ELF-1 (cell line): ENCODE measurements at regions not wholly inside any gene's neighbourhood (a gene's known extent, or its start where the extent isn't known, plus 50 kb on each side); places are given as distances from the start of the nearest gene placed in this dataset.

Source experiments
- DNase-seq: peaks from one replicate; pipeline ENCODE4 v3.0.0-alpha.2; 2016; ENCODE audit warnings: low read depth, low spot score

DNA sequence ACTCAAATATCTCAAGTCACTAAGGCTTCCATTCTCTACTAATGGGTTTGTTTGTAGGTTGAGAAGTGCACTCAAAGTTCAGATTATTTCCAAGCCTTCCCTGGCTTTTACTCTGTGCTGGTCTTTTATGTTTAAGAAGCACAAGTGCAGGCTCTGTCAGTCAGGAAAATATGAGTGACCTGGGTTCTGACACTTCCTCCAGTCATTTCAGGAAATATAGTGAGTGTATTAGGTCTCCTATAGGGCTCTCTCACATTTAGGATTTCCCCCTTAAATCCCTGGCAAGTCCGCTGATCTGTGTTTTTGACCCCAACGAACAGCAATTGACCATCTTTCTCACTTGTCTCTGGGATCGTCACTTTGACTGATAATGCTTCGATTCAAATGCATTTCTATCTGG, 210.2 kb downstream of the ARPP21 start:
- DNase-seq, result no peak

DNA sequence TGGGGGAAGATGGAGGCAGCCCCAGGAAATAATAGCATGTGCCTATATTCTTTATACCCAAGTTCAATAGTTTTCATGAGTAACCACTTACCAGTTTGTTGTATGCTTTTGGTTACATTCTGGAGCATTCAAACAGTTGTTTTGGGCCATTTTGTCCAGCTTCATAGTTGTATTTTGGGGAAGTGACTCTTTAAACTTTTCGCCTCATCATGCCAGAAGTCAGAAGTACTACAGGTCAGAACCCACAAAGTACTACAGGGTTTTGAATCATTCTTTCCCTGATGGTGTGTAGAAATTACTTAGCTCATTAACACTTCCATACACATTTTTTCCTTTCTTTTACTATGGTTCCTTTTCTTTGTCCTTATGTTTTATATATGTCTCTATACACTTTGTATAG, 210.6 kb downstream of the ARPP21 start:
- no peak for DNase-seq

DNA sequence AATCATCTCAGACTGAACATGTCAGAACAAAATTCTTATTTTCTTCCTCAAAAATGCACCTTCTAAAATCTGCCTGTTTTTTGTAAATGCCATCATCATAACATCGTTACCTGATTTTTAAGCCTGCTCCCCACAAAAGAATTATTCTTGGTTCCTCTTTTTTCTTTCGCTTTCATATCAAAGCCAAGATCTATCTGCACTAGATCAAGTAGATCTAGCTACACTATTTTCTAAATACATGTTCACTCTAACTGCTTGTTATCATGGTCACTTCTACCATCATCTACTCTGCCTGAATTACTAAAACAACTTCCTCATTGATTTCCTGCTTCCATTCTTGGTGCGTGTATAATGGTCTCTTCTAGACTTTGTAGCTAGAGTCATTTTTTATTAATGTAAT, 217.7 kb downstream of the ARPP21 start:
- DNase-seq, result no peak

DNA sequence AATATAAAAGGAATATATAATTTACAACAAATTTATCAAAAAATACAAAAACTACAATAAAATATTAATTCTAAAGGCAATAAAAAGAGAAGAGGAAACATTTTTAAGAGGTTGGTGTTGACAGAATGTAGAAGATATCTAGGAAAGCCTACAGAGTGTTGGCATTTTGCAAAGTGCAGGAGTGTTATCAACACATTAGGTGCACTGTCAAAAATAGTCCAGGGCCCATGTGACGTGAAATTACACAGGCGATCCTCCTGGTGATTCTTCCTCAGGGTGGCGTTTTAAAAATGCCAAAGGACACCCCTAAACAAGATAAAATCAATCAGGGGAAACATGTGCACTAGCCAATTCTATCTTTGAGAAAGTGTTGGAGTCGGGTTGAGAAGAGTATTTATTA, 222.7 kb downstream of the ARPP21 start:
- DNase-seq, result no peak

DNA sequence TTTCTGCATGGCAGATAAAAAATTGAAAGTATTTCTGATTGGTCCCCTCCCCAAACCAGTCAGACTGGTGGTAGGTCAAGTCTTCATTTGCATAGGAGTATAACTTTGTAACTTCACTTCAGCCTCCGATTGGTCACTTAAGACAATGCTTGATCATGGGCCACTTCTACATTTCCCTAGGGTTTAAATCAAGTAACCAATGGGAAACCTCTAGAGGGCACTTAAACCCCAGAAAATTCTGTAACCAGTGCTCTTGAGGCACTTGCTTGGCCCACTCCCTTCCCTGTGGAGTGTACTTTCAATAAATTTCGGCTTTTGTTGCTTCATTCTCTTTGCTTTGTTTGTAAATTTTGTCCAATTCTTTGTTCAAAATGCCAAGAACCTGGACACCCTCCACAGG, 225.5 kb downstream of the ARPP21 start:
- no peak for DNase-seq

DNA sequence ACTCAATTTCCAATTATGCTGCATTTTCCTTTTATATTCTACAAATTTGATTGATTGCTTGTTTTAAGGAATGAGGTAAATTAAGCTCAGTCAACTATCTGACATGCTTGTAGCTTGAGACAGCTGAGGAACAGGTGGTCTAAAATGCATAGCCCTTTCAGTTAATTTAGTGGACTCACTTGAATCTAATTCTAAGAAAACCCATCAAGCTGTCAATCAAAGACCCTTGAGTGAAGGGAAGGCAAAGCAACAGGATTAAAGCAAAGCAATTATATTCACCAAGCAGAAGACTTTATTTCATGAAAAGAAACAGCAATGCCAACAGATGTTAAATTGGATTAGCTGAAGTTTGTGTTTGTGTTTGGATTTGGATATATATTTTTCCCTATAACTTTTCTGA, 228.5 kb downstream of the ARPP21 start:
- DNase-seq, result no peak

DNA sequence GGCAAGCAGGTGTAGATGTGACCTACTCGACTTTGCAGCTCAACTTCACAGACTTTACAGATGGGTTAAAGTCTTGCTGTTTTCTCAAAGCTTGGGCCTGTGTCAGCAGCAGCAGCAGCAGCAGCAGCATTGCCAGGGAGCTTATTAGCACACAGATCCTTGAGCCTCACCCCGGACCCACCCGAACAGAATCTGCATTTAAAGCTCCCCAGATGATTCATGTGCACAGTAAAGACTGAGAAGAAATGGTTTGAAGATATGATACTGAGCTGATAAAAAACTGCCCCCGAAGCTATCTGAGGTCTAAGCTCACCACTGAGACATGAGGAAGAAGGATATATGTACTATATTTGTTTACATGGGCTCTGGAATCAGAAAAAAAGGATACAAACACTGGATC, 231.7 kb downstream of the ARPP21 start:
- no peak for DNase-seq

DNA sequence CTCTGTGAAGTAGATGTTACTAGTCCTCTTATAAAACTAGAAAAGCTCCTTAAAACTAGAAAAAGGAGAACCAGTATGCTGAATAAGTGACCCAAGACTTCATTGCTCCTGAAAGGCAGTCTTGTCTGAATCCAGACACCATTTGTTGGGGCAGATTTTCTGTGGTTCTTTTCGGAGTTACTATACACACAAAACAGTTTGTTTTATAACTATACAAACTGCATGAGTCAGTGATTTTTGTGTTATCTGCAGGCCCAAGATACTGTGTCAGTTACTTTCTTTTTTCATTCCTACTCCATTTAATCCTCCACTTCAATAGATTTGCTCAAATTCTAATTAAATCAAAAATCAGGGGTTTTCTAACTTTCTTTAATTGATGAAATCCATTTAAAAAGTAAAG, 244.6 kb downstream of the ARPP21 start:
- no peak for DNase-seq

DNA sequence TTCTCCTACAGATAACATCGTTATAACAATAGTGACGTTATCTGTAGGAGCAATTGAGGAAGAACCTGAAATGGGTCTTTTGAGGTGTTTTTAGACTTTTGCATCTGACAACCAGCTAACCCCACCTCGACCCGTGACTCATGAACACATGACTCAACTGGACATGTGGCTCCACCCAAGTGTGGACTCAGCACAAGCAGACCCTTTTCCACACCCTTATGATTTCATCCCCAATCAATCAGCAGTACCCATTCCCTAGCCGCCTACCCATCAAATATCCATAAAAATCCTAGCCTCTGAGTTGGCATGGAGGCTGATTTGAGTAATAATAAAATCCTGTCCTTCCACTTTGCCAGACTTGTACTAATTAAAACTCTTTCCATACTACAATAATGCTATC, 255.4 kb downstream of the ARPP21 start:
- DNase-seq, result no peak

DNA sequence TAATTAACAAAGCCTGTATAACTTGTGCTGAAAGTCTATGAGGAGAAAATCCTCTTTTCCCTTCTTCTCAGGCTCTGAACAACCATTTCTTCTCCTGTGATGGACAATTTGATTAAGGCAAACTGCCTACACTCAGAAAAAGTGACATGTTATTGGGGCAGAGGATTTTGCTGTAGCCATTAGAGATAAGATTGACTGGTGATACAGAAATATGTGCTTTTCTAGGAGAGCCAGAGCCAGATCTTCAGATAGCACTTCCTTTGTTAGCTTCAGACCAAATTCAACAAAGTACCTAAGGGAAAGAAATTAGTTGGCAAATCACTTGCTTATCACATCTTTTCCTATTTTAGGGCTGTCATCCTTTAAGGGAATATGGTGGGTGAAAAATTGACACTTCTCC, 259.9 kb downstream of the ARPP21 start:
- no peak for DNase-seq

DNA sequence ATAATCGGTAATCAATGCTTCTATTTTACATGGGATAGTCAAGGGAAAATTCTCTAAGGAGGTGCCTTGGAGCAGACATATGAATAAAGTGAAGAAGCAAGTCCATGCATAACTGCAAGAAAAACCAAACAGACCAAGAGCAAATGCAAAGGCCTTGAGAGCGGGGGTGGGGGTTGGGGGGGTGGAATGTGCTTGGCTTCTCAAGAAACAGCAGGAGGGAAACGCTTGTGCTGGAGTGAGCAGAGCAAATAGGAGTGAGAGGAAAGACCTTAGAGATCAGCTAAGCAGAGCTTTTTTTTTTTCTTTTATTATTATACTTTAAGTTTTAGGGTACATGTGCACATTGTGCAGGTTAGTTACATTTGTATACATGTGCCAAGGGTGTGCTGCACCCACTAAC, 260.8 kb downstream of the ARPP21 start:
- no peak for DNase-seq

DNA sequence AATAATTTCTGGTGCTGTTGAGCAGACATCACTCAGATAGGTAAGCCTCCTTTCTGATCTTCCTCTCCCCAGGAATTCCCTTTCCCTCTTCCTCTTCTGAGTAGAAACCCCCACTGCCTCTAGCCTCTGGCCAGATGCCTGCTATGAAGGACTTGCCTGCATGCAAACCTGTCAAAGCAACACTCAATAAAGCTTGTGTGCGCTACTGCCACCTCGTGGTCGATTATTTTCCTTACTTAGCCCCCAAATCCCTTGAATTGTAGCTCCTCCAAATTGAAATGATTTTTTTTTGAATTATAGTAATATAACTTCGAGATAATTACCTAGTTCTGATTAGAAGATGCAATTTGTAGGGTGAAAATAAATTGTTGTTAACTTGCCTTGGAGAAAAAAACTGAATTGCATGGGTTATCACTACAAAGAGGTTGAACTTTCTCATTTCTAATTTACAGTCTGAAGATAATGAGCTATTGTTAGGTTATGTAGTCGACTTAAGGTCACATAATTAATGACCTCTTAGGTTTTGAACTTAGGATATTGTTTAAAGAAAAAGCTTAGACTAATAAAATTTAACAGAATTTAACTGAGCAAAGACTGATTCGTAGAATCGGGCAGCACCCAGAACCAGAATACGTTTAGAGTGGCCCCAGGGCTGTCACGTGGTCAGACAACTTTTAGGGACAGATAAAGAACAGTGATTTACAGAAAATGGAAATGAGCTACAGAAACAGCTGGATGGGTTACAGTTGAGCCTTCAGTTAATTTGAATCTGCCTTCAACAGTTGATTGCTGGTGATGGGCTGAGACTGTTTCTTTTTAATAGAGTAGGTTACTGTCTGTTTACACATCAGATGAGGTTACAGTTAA, 269.3 kb downstream of the ARPP21 start:
- DNase-seq, result peak; percentile 88

DNA sequence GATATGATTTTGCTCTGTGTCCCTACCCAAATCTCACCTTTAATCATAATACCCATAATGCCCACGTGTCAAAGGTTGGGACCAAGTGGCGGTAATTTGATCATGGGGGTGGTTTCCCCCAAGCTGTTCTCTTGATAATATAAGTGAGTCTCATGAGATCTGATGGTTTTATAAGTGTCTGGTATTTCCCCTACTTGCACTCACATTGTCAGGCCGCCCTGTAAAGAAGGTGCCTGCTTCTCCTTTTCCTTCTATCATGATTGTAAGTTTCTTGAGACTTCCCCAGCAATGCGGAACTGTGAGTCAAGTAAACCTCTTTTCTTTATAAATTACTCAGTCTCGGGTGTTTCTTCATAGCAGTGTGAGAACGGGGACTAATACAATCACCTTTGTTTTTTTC, 279.8 kb downstream of the ARPP21 start:
- no peak for DNase-seq

DNA sequence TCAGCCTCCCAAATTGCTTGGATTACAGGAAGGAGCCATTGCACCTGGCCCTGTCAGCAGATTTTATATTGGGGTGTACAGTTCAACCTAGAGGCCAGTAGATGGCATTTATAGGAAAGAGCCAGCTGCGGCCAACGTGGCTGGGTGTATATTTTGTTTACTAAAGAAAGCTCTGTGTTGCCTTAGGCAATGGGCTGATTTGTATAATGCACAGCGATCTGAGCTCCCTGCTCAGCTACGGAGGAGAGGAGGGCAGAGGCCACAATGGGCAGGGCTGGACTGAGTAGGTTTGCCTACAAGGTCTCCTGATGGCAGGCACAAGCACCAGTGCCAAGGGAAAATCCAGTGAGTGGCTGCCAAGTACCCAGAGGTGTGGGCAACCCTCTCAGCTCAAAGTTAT, 282.4 kb downstream of the ARPP21 start:
- DNase-seq, result no peak

DNA sequence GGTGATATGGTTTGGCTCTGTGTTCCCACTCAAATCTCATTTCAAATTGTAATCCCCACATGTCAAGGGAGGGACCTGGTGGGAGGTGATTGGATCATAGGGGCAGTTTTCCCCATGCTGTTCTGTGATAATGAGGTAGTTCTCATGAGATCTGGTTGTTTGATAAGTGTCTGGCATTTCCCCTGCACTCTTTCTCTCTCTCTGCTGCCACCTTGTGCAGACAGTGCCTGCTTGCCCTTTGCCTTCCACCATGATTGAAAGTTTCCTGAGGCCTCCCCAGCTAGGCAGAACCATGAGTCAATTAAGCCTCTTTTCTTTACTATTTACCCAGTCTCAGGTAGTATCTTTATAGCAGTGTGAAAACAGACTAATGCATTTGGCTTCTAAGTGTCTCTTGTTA, 284.7 kb downstream of the ARPP21 start:
- DNase-seq, result peak; percentile 71

DNA sequence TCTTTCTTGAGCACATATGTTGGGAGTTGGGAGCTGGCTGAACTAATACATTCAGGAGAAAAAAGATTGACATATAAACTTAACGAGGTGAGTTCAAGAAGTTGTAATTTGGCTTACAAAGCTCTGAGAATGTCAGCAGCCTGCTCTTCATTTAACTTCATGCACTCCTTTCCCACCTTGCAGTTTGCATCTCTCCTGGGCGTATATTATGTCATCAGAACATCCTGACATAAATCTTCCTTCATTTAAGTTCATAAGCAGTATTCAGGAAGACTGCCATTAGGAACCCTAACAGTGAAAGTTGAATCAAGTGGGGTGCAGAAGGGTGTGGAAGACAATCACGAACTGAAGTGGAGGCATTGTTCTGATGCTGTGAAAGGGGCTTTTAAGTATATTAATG, 288.1 kb downstream of the ARPP21 start:
- DNase-seq, result no peak

DNA sequence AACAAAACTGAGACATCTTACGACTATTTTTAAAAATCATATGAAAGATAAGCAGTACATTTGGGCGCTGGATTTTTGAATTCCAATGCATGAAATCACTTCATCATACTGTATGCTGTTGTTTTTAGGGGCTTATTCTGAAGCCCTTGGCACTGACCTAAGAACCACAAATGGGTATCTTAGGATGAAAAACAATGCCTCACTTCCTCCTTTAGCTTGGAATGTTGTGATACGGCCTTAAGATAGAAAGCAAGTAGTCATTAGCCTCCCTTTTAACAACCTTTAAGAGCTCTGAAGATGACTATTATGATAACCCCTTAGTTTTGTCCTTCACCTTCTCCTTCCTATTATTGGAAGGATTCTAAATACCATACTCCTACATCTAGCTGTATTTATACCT, 289.8 kb downstream of the ARPP21 start:
- DNase-seq, result no peak

DNA sequence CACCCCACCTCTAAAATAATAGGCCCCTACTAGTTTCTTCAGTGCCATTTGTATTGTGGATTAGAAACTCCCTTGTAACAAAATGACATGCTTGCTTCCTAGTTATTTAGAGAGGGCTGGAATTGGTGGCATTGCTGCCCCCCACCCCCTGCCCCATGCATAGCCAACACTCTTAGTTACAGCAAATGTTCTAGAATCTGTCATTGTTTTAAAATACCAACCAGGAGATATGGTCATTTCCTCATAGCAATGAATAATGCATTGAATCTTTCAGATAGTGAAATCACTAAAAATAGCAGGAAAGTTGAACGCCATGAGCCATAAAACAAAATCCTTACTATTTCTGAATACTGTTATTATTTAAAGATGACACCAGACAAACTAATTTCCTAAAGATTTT, 292.5 kb downstream of the ARPP21 start:
- DNase-seq, result no peak

DNA sequence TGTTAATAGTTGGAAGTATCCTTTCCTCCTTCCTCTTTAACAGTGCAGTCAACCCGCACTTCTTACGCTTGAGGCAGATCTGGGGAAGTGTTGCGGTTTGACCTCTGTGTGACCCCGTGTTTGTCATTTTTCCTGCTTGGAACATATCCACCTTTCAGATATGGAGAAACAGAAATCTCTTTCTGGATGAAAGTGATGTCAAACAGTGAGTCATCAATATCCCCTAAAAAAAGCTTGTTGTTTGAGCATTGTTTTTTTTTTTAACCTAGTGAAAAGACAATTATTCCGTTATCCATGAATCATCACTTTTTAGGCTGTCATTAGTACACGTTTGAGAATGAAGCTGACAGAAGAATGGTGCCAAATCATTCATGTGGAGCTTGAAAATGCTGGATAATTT, 293.7 kb downstream of the ARPP21 start:
- no peak for DNase-seq

DNA sequence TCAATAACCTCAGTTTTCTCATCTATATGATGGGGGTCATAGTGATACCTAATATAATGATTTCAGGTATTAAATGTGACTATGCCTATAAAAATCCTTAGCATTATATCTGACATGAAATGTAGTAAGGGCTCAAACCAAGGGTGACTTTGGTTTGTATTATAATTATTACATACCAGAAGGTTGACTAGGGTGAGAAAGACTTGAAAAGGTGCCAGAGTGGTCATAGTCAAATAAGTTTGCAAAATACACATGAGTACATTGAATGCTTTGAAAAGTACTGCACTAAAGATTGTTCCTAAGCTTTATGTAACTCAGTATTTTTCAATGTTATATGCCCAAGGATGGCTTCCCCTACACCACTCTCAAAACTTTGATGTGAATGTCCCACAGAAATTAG, 297.2 kb downstream of the ARPP21 start:
- DNase-seq, result no peak

DNA sequence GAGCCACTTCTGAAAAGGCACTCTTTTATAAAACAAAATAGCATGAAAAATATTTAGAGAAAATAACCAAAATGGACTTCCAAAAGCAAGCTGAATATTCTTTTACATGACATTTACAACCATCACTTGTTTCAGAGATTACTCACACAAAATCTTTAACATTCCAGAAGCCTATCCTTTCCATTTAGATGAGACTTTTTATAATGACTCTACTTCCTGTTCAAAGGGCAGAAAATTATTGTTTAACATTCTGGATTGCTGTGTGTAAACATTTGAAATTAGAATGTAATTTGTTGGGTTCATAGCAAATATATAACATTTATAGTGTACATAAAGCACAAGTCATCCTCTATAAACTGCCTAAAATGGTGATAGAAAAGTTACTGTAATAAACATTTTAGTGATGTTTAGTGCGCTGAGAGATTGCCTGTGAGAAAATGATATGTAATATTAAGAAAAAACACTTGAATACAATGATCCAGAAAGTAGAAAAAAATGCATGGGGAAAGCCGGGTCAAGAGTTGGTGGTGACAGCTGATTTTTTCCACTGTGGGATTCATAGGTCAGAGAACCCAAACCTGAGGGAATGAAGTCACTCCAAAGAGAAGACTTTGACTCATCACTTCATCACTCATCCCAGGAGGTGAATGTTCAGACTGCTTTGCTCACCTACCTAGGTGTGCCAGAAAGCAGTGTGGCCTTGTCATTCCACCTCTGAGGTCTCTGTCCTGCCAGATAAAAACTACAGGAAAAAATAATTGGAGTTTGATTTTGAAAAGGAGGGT, 305.8 kb downstream of the ARPP21 start:
- DNase-seq, result no peak

DNA sequence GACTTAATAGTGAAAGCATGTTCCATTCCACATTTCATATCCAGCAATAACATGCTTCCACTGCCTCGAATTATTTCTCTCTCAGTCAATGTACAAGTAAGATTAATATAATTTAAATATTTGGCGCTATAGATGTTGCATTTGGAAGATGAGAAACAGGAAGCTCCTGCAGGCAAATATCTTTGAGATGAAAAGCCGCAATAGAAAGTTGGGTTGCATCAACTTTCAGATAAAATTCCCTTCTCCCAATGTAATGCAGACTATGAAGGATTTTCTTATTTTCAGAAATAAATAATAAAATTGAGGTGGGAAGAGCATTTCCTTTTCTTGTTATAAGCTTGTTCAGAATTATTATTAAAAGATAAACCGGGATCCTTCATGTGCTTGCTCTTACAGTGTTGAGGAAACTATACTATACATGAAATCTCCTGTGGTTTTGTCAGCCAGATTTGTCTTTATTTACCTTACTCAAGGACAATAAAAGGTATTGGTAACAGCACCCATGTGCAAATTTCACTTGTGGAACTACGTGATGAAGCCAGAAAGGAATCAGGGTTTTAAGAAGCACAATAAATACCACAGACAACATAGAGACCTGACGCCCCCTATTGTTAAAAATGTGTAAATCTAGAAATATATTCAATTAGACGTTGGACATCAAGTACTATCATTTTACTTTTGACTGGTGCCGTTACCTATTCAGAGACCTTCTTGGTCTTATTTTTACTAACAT, 307.0 kb downstream of the ARPP21 start:
- no peak for DNase-seq
